Lower leg skin (tissue), 3 donors: ENCODE measurements at regions not wholly inside any gene's neighbourhood (a gene's known extent, or its start where the extent isn't known, plus 50 kb on each side); places are given as distances from the start of the nearest gene placed in this dataset.
"Not testable (repeated sequence)": the region's sequence is repeated elsewhere in the genome, so short reads cannot be mapped to it uniquely, and the experiment has no call there.

Experiments
- CTCF ChIP-seq, 3 donors: fragments of 450-650 bp; IDR thresholded peaks; one replicate each; pipeline ENCODE4 v1.5.1; 2016; ENCODE audit warnings: antibody characterized with exemption in 3 of 3, mild to moderate bottlenecking in 3 of 3, moderate library complexity in 2 of 3
- POLR2A ChIP-seq, 2 donors: fragments of 450-650 bp; IDR thresholded peaks; one replicate each; pipeline ENCODE4 v1.6.1; 2016 to 2017; ENCODE audit warnings: antibody characterized with exemption in 2 of 2, mild to moderate bottlenecking in 1 of 2, moderate library complexity in 1 of 2

GRCh38 chr7:150113301-150113700 lies 209.9 kb upstream of the LRRC61 start:
- not testable (repeated sequence) for TF ChIP-seq POLR2A, CTCF (IDR thresholded peaks at IDR 0.05)
